ENCODE measurements at regions not wholly inside any gene's neighbourhood (a gene's known extent, or its start where the extent isn't known, plus 50 kb on each side); places are given as distances from the start of the nearest gene placed in this dataset.

- Histone ChIP-seq H3K9me2 (ENCODE audit: insufficient read depth, low read length) (no peaks in the 10 kb centered on the region), H3K36me3 (ENCODE audit: insufficient read depth, low read length) (no peaks in the 10 kb centered on the region), H3K79me2 (replicated peaks; ENCODE audit: insufficient read depth, low read length) (no peaks in the 10 kb centered on the region), H4K20me1 (ENCODE audit: insufficient read depth) (no peaks in the 10 kb centered on the region), H3F3A (ENCODE audit: insufficient read depth, low read length, poor library complexity, severe bottlenecking) (no peaks in the 10 kb centered on the region), H3K4me3 (ENCODE audit: low read length) (no peak overlapping the region), H2AFZ (ENCODE audit: low read depth, low read length) (no peak overlapping the region), H3K27ac (ENCODE audit: low read length) (no peak overlapping the region), H3K9ac (ENCODE audit: low read length) (no peak overlapping the region), H3K27me3 (ENCODE audit: insufficient read depth, low read depth, low read length) (no peaks in the 10 kb centered on the region), H3K4me2 (ENCODE audit: low read length) (no peak overlapping the region), H3K9me3 (ENCODE audit: low read length) (no peaks in the 10 kb centered on the region)
- no peak for TF ChIP-seq TAF1 (IDR thresholded peaks at IDR 0.05; ENCODE audit: low read depth)
- no peak for TF ChIP-seq REST (IDR thresholded peaks at IDR 0.05; ENCODE audit: borderline replicate concordance)
- no peak for TF ChIP-seq CTCF (IDR thresholded peaks at IDR 0.05; ENCODE audit: poor library complexity, severe bottlenecking)
- no peak for TF ChIP-seq MXI1 (conservative IDR thresholded peaks at IDR 0.05; ENCODE audit: poor library complexity, severe bottlenecking)
- no peak for TF ChIP-seq EZH2 (IDR thresholded peaks at IDR 0.05; ENCODE audit: borderline replicate concordance, insufficient read depth, low read length, poor library complexity, severe bottlenecking)
- TF ChIP-seq RAD21 (conservative IDR thresholded peaks at IDR 0.05), result no peak
- no peak for TF ChIP-seq SMC3 (conservative IDR thresholded peaks at IDR 0.05; ENCODE audit: poor library complexity)
- no peak for TF ChIP-seq POLR2AphosphoS5 (IDR thresholded peaks at IDR 0.05)
Observed at GRCh38 chrX:17262123-17262522, 112.9 kb upstream of the NHS start.

- TF ChIP-seq EP300 (conservative IDR thresholded peaks at IDR 0.05; ENCODE audit: poor library complexity, severe bottlenecking), result no peak
- no peak for TF ChIP-seq MXI1 (conservative IDR thresholded peaks at IDR 0.05; ENCODE audit: poor library complexity, severe bottlenecking)
- no peak for TF ChIP-seq CTCF (IDR thresholded peaks at IDR 0.05; ENCODE audit: poor library complexity, severe bottlenecking)
- no peak for TF ChIP-seq TAF1 (IDR thresholded peaks at IDR 0.05; ENCODE audit: low read depth)
- no peak for TF ChIP-seq RAD21 (conservative IDR thresholded peaks at IDR 0.05)
- no peak for TF ChIP-seq REST (IDR thresholded peaks at IDR 0.05; ENCODE audit: borderline replicate concordance)
- no peak for TF ChIP-seq SMC3 (conservative IDR thresholded peaks at IDR 0.05; ENCODE audit: poor library complexity)
- no peak for TF ChIP-seq POLR2AphosphoS5 (IDR thresholded peaks at IDR 0.05)
- no peak for TF ChIP-seq EZH2 (IDR thresholded peaks at IDR 0.05; ENCODE audit: borderline replicate concordance, insufficient read depth, low read length, poor library complexity, severe bottlenecking)
- Histone ChIP-seq H4K20me1 (ENCODE audit: insufficient read depth) (no peaks in the 10 kb centered on the region), H3K27ac (ENCODE audit: low read length) (no peak overlapping the region), H3K9ac (ENCODE audit: low read length) (no peak overlapping the region), H3K36me3 (ENCODE audit: insufficient read depth, low read length) (no peaks in the 10 kb centered on the region), H3K4me2 (ENCODE audit: low read length) (no peak overlapping the region), H3K4me3 (ENCODE audit: low read length) (no peak overlapping the region), H3K27me3 (ENCODE audit: insufficient read depth, low read depth, low read length) (no peaks in the 10 kb centered on the region), H3K9me3 (ENCODE audit: low read length) (no peaks in the 10 kb centered on the region), H3F3A (ENCODE audit: insufficient read depth, low read length, poor library complexity, severe bottlenecking) (no peaks in the 10 kb centered on the region), H2AFZ (ENCODE audit: low read depth, low read length) (no peak overlapping the region), H3K9me2 (ENCODE audit: insufficient read depth, low read length) (no peaks in the 10 kb centered on the region), H3K79me2 (replicated peaks; ENCODE audit: insufficient read depth, low read length) (no peaks in the 10 kb centered on the region)
Observed at GRCh38 chrX:17266136-17266535, 108.9 kb upstream of the NHS start.

All from neural cell (in vitro differentiated cells).